Endothelial cell of umbilical vein (primary cell): ENCODE measurements at regions not wholly inside any gene's neighbourhood (a gene's known extent, or its start where the extent isn't known, plus 50 kb on each side); places are given as distances from the start of the nearest gene placed in this dataset.

ENCODE experiments used
- BruUV-seq: library from RNA; stranded (reverse); fragments of 400-500 nt; replicated peaks from 2 replicates; lab custom pipeline; 2021; lab: Mats Ljungman, UMichigan
- CTCF ChIA-PET: fragments of 300-600, 350-600 bp; sonication (Branson Sonifier 250); formaldehyde crosslinking; loops from one replicate; lab custom pipeline; 2021; ENCODE audit warnings: antibody characterized with exemption, inconsistent platforms; lab: Charles Lee
- POLR2A ChIA-PET: fragments of 300-600, 350-600 bp; sonication (Branson Sonifier 250); formaldehyde crosslinking; loops from one replicate; lab custom pipeline; 2021; ENCODE audit warnings: antibody characterized with exemption, inconsistent platforms; lab: Charles Lee
- DNase-seq: peaks from one replicate; pipeline ENCODE4 v3.0.0-alpha.2; 2011; ENCODE audit warnings: low read depth, low spot score
- FAIRE-seq: peaks from 2 replicates; lab custom pipeline; 2011; peaks lifted over from hg19 to GRCh38; lab: Jason Lieb, UNC
- H2AFZ ChIP-seq: 2 replicates; pipeline ENCODE4 v1.6.0; 2012; ENCODE audit warnings: low read depth, low read length, control low read depth, inconsistent platforms
- H3K27ac ChIP-seq: 2 replicates; pipeline ENCODE4 v1.5.1; 2011; ENCODE audit warnings: low read depth, mild to moderate bottlenecking, control low read depth, low read length, moderate library complexity; ENCODE audit not compliant: insufficient read depth
- H3K27me3 ChIP-seq, 2 experiments: 2 replicates each; pipeline versions ENCODE4 v1.6.0 to v1.6.1; 2011; ENCODE audit warnings: low read length in 2 of 2, mixed read lengths in 1 of 2; ENCODE audit not compliant: control insufficient read depth in 2 of 2, insufficient read depth in 2 of 2
- H3K36me3 ChIP-seq, 2 experiments: 2 replicates in 1 of 2; 3 replicates in 1 of 2; pipeline ENCODE4 v1.5.1; 2011; ENCODE audit warnings: low read length in 2 of 2, mild to moderate bottlenecking in 1 of 2, moderate library complexity in 1 of 2; ENCODE audit not compliant: control insufficient read depth in 2 of 2, insufficient read depth in 2 of 2; ENCODE audit errors: extremely low read depth in 1 of 2
- H3K4me1 ChIP-seq: 3 replicates; pipeline ENCODE4 v1.5.1; 2011; ENCODE audit warnings: mild to moderate bottlenecking, low read length; ENCODE audit not compliant: control insufficient read depth, insufficient read depth; ENCODE audit errors: extremely low read depth
- H3K4me2 ChIP-seq: 2 replicates; pipeline ENCODE4 v1.6.1; 2011; ENCODE audit warnings: low read length, control low read depth, mixed read lengths; ENCODE audit not compliant: insufficient read depth
- H3K4me3 ChIP-seq, 3 experiments: fragments of 200-600 bp in 1 of 3; sonication (generic), shearing (Covaris generic) in 1 of 3; replicated peaks in 1 of 3; 2 replicates each; pipeline ENCODE4 v1.5.1; 2011 to 2016; ENCODE audit warnings: control low read depth in 3 of 3, low read length in 3 of 3, mild to moderate bottlenecking in 2 of 3, inconsistent platforms in 1 of 3, low read depth in 1 of 3, moderate library complexity in 1 of 3; ENCODE audit not compliant: insufficient read depth in 1 of 3
- H3K79me2 ChIP-seq: 2 replicates; pipeline ENCODE4 v1.6.0; 2012; ENCODE audit warnings: low read length, inconsistent platforms; ENCODE audit not compliant: control insufficient read depth, insufficient read depth
- H3K9ac ChIP-seq: replicated peaks from 2 replicates; pipeline ENCODE3; 2011; ENCODE audit warnings: low read length, control low read depth; ENCODE audit not compliant: insufficient read depth; ENCODE audit errors: extremely low read depth
- H3K9me1 ChIP-seq: replicated peaks from 3 replicates; pipeline ENCODE4 v1.6.0; 2011; ENCODE audit warnings: mild to moderate bottlenecking, low read length; ENCODE audit not compliant: control insufficient read depth, insufficient read depth; ENCODE audit errors: extremely low read depth
- H3K9me3 ChIP-seq: replicated peaks from 2 replicates; pipeline ENCODE4 v1.5.1; 2012; ENCODE audit warnings: low read length, inconsistent platforms; ENCODE audit not compliant: control insufficient read depth, insufficient read depth
- H4K20me1 ChIP-seq: replicated peaks from 2 replicates; pipeline ENCODE3; 2011; ENCODE audit warnings: mild to moderate bottlenecking, low read length; ENCODE audit not compliant: control insufficient read depth, insufficient read depth; ENCODE audit errors: extremely low read depth
- CTCF ChIP-seq, 2 donors: IDR thresholded peaks; 1 replicate in 1 of 2; 2 replicates in 1 of 2; pipeline ENCODE4 v1.5.1; 2011; ENCODE audit warnings: low read length in 2 of 2, mild to moderate bottlenecking in 2 of 2, moderate library complexity in 2 of 2, control low read depth in 1 of 2, inconsistent platforms in 1 of 2, low read depth in 1 of 2; ENCODE audit not compliant: insufficient read depth in 1 of 2; ENCODE audit errors: extremely low read depth in 1 of 2
- EZH2 ChIP-seq: IDR thresholded peaks from 2 replicates; pipeline ENCODE4 v1.6.1; 2012; ENCODE audit warnings: borderline replicate concordance, low read depth, mild to moderate bottlenecking, moderate library complexity, low read length, inconsistent platforms; ENCODE audit not compliant: severe bottlenecking
- FOS ChIP-seq: IDR thresholded peaks from 2 replicates; pipeline ENCODE4 v1.6.1; 2011; ENCODE audit warnings: mild to moderate bottlenecking, low read length, moderate library complexity, borderline replicate concordance; ENCODE audit not compliant: insufficient read depth
- GATA2 ChIP-seq: IDR thresholded peaks from 2 replicates; pipeline ENCODE4 v1.7.0; 2011; ENCODE audit warnings: low read depth, mild to moderate bottlenecking, moderate library complexity, mixed read lengths, low read length; ENCODE audit not compliant: insufficient read length, insufficient read depth
- JUN ChIP-seq: IDR thresholded peaks from 2 replicates; pipeline ENCODE4 v1.6.1; 2011; ENCODE audit warnings: borderline replicate concordance, low read depth; ENCODE audit not compliant: insufficient read length, insufficient read depth
- MYC ChIP-seq: IDR thresholded peaks from one replicate; pipeline ENCODE4 v1.6.1; 2011; ENCODE audit warnings: mild to moderate bottlenecking, low read depth, low read length
- POLR2A ChIP-seq: IDR thresholded peaks from 2 replicates; pipeline ENCODE4 v1.6.1; 2012; ENCODE audit warnings: low read depth, mild to moderate bottlenecking, control low read depth, low read length
- POLR2AphosphoS5 ChIP-seq: IDR thresholded peaks from 2 replicates; pipeline ENCODE4 v1.6.1; 2012; ENCODE audit warnings: low read depth, mild to moderate bottlenecking, control low read depth, low read length, moderate library complexity; ENCODE audit not compliant: insufficient read depth
- dilution Hi-C: fragments of 300-500 bp; cut with MboI; formaldehyde crosslinking; loops from one replicate; pipeline ENCODE4 v1.15.0; 2019; ENCODE audit warnings: low sequenced_read_pairs; ENCODE audit not compliant: extremely low pct_ligation_motif_present
- intact Hi-C: fragments of 100-400 bp; cut with micrococcal nuclease; formaldehyde crosslinking; loops from one replicate; pipeline ENCODE4 v1.10.0; 2022
- TF ChIP-seq, protein P1 (sequence below): IDR thresholded peaks from 2 replicates; pipeline ENCODE4 v1.6.1; 2011; ENCODE audit not compliant: insufficient read depth, insufficient read length

DNA sequence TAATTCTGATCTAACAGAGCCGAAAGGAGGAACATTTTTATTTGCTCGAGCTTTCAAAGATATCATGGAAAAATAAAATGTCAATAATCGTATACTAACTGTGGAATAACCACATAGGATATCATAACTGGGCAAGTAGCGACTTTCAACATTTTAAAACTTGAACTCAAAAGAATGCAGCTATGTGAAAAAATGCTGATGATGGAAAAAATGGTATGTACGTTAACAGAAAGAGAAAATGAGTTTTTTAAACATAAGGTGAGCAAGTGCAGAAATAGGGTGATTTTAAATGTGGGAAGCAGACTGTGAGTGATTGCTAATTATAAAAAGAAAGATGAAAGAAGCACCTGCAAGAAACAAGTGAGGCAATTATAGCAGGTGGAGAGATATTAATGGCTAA is 238.3 kb upstream of the HSF2 start:
- no peaks in the 10 kb centered on the region for H4K20me1 ChIP-seq
- no peaks in the 10 kb centered on the region for H3K36me3 ChIP-seq
- H3K9ac ChIP-seq = no peak overlapping the region
- DNase-seq (no peak), FAIRE-seq (no peak)
- no peaks in the 10 kb centered on the region for H3K9me3 ChIP-seq
- no TSS peak for BruUV-seq
- H3K27ac ChIP-seq = no peak overlapping the region
- no peak overlapping the region for H3K4me2 ChIP-seq
- no peak for TF ChIP-seq EZH2
- no peak for TF ChIP-seq CTCF (IDR thresholded peaks at IDR 0.05; ENCODE audit: extremely low read depth in 1 of 2, insufficient read depth in 1 of 2, low read depth in 1 of 2, low read length in 2 of 2)
- TF ChIP-seq MYC = no peak
- no peak for TF ChIP-seq GATA2
- TF ChIP-seq POLR2AphosphoS5 = no peak
- no peak for TF ChIP-seq POLR2A
- no peak for TF ChIP-seq JUN
- TF ChIP-seq FOS = no peak
- TF ChIP-seq, protein P1, sequence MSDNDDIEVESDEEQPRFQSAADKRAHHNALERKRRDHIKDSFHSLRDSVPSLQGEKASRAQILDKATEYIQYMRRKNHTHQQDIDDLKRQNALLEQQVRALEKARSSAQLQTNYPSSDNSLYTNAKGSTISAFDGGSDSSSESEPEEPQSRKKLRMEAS = no peak
- CTCF ChIA-PET = interaction anchor here (1.0 kb wide), 1 partner anchor 10 kb away, joined by 3 read pairs; no protein-coding TSS in a partner anchor
- dilution Hi-C loops (no loop called here), intact Hi-C loops (no loop called here)
- POLR2A ChIA-PET = no interaction called here
- H3K4me3 ChIP-seq = no peak overlapping the region
- no peak overlapping the region for H2AFZ ChIP-seq
- H3K79me2 ChIP-seq = no peaks in the 10 kb centered on the region
- H3K27me3 ChIP-seq = no peaks in the 10 kb centered on the region
- H3K9me1 ChIP-seq = no peaks in the 10 kb centered on the region
- H3K4me1 ChIP-seq = no peaks in the 10 kb centered on the region
